ENCODE measurements at regions not wholly inside any gene's neighbourhood (a gene's known extent, or its start where the extent isn't known, plus 50 kb on each side); places are given as distances from the start of the nearest gene placed in this dataset.

DNA sequence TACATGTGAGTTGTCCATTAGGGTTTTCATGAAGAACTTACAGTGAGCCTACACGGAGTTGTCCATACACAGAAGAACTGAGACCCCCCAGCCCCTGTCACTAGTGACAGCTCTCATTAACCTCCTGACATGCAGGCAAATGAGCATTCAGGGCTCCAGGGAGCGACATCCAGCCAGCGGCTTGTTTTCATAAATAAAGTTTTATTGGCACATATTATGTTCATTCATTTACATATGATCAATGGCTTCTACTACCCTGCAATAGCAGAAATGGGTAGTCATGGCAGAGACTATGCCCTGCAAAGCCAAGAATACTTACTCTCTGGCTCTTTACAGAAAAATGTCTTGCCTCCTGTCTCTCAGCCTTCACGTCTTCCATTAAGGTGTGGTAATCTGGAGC lies 553.5 kb downstream of the EDEM1 start:
- H3K9me3 ChIP-seq (ENCODE audit: low read length), result no peaks in the 10 kb centered on the region
- H3K4me3 ChIP-seq (replicated peaks in 1 of 3; ENCODE audit: insufficient read depth in 1 of 3, low read depth in 2 of 3, low read length in 3 of 3), result no peak overlapping the region
- no peaks in the 10 kb centered on the region for H4K20me1 ChIP-seq (ENCODE audit: insufficient read depth, low read length)
- H2AFZ ChIP-seq (ENCODE audit: low read length), result no peak overlapping the region
- intact Hi-C loops (cut with micrococcal nuclease; ENCODE audit: unreplicated experiment), result no loop called here
- TF ChIP-seq, protein P1, sequence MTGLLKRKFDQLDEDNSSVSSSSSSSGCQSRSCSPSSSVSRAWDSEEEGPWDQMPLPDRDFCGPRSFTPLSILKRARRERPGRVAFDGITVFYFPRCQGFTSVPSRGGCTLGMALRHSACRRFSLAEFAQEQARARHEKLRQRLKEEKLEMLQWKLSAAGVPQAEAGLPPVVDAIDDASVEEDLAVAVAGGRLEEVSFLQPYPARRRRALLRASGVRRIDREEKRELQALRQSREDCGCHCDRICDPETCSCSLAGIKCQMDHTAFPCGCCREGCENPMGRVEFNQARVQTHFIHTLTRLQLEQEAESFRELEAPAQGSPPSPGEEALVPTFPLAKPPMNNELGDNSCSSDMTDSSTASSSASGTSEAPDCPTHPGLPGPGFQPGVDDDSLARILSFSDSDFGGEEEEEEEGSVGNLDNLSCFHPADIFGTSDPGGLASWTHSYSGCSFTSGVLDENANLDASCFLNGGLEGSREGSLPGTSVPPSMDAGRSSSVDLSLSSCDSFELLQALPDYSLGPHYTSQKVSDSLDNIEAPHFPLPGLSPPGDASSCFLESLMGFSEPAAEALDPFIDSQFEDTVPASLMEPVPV (CRISPR knock-in tag; IDR thresholded peaks at IDR 0.05), result no peak
- TF ChIP-seq, protein P2, sequence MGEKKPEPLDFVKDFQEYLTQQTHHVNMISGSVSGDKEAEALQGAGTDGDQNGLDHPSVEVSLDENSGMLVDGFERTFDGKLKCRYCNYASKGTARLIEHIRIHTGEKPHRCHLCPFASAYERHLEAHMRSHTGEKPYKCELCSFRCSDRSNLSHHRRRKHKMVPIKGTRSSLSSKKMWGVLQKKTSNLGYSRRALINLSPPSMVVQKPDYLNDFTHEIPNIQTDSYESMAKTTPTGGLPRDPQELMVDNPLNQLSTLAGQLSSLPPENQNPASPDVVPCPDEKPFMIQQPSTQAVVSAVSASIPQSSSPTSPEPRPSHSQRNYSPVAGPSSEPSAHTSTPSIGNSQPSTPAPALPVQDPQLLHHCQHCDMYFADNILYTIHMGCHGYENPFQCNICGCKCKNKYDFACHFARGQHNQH (CRISPR knock-in tag; IDR thresholded peaks at IDR 0.05), result no peak
- ChIA-PET CTCF (ENCODE audit: low intra/inter-chr PET ratio, low total read pairs) (no interaction called here), POLR2A (no interaction called here)
- no peaks in the 10 kb centered on the region for H3K36me3 ChIP-seq (replicated peaks in 1 of 2; ENCODE audit: control insufficient read depth in 1 of 2, insufficient read depth in 2 of 2, low read length in 2 of 2)
- FAIRE-seq (no peak), DNase-seq (ENCODE audit: low spot score) (no peak), ATAC-seq (no peak)
- no peak overlapping the region for H3K9ac ChIP-seq (ENCODE audit: insufficient read depth, low read depth, low read length)
- H3K4me2 ChIP-seq (ENCODE audit: low read depth, low read length), result no peak overlapping the region
- WGBS (ENCODE audit: low lambda C conversion rate), result 44% methylated on average over 4 of the region's 4 CpGs
- in situ Hi-C loops (cut with HindIII; ENCODE audit: extremely low pct_ligation_motif_present, low pct_unique_long_range_greater_than_20kb), result no loop called here
- H3K79me2 ChIP-seq (ENCODE audit: insufficient read depth, low read length), result no peaks in the 10 kb centered on the region
- H3K27ac ChIP-seq (ENCODE audit: extremely low read length, insufficient read depth, low read length), result no peak overlapping the region
- no peaks in the 10 kb centered on the region for H3K4me1 ChIP-seq (ENCODE audit: insufficient read depth, low read length)
- no peaks in the 10 kb centered on the region for H3K27me3 ChIP-seq (ENCODE audit: control insufficient read depth in 1 of 2, insufficient read depth in 2 of 2, low read length in 2 of 2)
- no TSS peak for BruUV-seq (replicated peaks)

- Histone ChIP-seq H2AFZ (ENCODE audit: low read length) (no peak overlapping the region), H3K4me2 (ENCODE audit: low read depth, low read length) (no peak overlapping the region), H4K20me1 (ENCODE audit: insufficient read depth, low read length) (no peaks in the 10 kb centered on the region), H3K27me3 (ENCODE audit: control insufficient read depth in 1 of 2, insufficient read depth in 2 of 2, low read length in 2 of 2) (no peaks in the 10 kb centered on the region), H3K9me3 (ENCODE audit: low read length) (no peaks in the 10 kb centered on the region), H3K4me1 (ENCODE audit: insufficient read depth, low read length) (no peaks in the 10 kb centered on the region), H3K36me3 (replicated peaks in 1 of 2; ENCODE audit: control insufficient read depth in 1 of 2, insufficient read depth in 2 of 2, low read length in 2 of 2) (no peaks in the 10 kb centered on the region), H3K9ac (ENCODE audit: insufficient read depth, low read depth, low read length) (no peak overlapping the region), H3K4me3 (replicated peaks in 1 of 3; ENCODE audit: insufficient read depth in 1 of 3, low read depth in 2 of 3, low read length in 3 of 3) (no peak overlapping the region), H3K27ac (ENCODE audit: extremely low read length, insufficient read depth, low read length) (no peak overlapping the region), H3K79me2 (ENCODE audit: insufficient read depth, low read length) (no peaks in the 10 kb centered on the region)
- DNase-seq (ENCODE audit: low spot score) (no peak), ATAC-seq (no peak), FAIRE-seq (no peak)
- in situ Hi-C loops (cut with HindIII; ENCODE audit: extremely low pct_ligation_motif_present, low pct_unique_long_range_greater_than_20kb) (no loop called here), intact Hi-C loops (cut with micrococcal nuclease; ENCODE audit: unreplicated experiment) (no loop called here)
- POLR2A ChIA-PET, result no interaction called here
- BruUV-seq (replicated peaks), result no TSS peak
- CTCF ChIA-PET (ENCODE audit: low intra/inter-chr PET ratio, low total read pairs), result no interaction called here
- WGBS (ENCODE audit: low lambda C conversion rate), result 1% methylated on average over 3 of the region's 3 CpGs
- TF ChIP-seq BRD4 (CRISPR knock-in tag; IDR thresholded peaks at IDR 0.05) (no peak), ZNF546 (CRISPR knock-in tag; conservative IDR thresholded peaks at IDR 0.05) (no peak), ZMYM2 (CRISPR knock-in tag; IDR thresholded peaks at IDR 0.05) (no peak), SMAD1 (CRISPR knock-in tag; IDR thresholded peaks at IDR 0.05; ENCODE audit: borderline replicate concordance, low read depth) (no peak), NFIB (CRISPR knock-in tag; IDR thresholded peaks at IDR 0.05; ENCODE audit: borderline replicate concordance) (no peak), CHCHD3 (CRISPR knock-in tag; IDR thresholded peaks at IDR 0.05) (no peak), NPAS2 (CRISPR knock-in tag; IDR thresholded peaks at IDR 0.05; ENCODE audit: borderline replicate concordance) (no peak), DNMT3B (CRISPR knock-in tag; conservative IDR thresholded peaks at IDR 0.05) (no peak), ZNF879 (CRISPR knock-in tag; IDR thresholded peaks at IDR 0.05) (no peak), ZNF770 (CRISPR knock-in tag; IDR thresholded peaks at IDR 0.05) (no peak), SMC3 (IDR thresholded peaks at IDR 0.05; ENCODE audit: low read length) (no peak), ONECUT2 (CRISPR knock-in tag; IDR thresholded peaks at IDR 0.05) (no peak)
Observed at GRCh38 chr3:5750091-5750490, 562.6 kb downstream of the EDEM1 start.
